HG02763 (cell line): ENCODE measurements at regions not wholly inside any gene's neighbourhood (a gene's known extent, or its start where the extent isn't known, plus 50 kb on each side); places are given as distances from the start of the nearest gene placed in this dataset.

ENCODE experiments used
- ATAC-seq: cut with Tn5 transposase; IDR thresholded peaks from one replicate; pipeline ENCODE4 v1.9.1; 2021; ENCODE audit warnings: mild to moderate bottlenecking, moderate library complexity; ENCODE audit not compliant: unreplicated experiment

DNA sequence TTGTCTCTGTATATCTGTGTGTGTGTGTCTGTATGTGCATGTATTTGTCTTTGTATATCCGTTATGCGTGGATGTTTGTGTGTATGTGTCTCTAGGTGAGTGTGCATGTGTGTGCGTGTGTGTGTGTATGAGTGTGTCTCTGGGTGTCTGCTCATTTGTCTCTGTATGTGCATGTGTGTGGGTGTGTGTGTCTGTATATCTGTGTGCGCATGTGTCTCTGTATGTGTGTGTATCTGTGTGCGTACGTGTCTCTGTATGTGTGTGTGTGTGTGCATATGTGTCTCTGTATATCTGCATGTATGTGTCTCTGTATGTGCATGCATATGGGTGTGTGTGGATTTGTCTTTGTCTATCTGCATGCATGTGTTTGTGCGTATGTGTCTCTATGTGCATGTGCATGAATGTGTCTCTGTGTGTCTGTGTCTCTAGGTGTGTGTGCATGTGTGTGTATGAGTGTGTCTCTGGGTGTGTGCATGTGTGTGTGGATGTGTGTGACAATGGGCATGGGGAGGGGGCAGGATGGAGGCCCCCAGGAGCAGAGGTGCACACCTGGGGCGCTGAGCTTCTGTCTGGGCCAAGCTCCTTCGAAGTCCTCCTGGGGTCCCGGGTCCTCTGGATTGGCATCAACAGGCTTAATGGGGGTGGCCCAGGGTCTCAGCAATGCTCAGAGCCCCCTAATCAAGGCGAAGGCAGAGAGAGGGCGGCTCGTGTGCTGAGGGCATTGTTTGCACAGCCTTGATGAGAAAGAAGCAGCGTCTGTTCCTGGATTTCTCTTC lies 373.4 kb upstream of the IRX4 start:
- ATAC-seq = no peak

DNA sequence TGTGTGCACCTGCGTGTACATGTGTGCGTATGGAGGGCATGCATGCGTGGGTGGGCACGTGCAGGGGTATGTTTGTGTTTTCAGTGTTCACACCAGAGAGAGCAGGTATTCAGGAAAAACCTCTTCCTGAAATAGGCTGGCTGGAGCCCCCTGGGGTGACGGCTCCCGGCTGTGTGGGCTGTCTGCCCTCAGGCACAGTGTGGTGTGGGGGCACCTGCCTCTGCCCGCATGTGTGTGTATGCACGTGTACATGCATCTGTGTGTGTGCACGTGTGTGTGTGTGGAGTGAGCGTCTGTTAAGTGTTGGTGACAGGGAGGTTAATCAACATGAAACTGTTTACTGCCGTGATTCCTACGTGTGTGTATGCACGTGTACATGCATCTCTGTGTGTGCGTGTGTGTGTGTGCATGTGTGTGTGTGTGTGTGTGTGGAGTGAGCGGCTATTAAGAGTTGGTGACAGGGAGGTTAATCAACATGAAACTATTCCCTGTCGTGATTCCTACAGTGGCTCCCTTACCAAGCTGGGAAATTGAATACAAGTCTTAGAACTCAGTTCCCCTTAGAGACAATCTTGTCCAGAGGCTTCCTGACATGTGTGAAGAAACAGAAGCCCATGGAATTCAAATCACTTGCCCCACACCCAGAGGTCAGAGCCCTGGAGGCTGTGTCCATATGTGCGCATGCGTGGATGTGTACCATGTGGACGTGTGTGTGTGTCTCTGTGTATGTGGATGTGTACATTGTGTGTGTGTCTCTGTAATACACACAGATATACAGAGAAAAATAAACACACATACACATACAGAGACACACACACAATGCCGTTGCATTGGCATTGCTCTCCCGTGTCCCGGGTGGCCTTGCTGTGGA lies 372.4 kb upstream of the IRX4 start:
- ATAC-seq = no peak

DNA sequence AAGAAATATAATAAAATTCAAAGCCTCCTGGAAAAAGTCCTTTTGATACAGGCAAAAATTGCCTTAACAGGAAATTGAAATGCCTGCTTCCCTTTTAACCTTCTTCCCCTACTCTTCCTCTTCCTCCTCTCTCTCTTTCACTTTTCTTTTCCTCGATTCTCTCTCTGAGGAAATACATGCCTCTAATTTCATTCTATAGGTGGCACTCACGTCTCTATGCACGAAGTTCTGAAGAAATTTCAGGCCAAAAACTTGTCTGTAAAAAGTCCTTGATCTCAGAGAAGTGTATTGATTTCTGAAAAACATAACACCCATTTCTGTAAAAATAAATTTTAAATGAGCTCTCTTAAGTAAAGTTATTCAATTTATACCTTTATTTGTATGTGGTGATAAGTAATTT lies 371.7 kb upstream of the IRX4 start:
- no peak for ATAC-seq

DNA sequence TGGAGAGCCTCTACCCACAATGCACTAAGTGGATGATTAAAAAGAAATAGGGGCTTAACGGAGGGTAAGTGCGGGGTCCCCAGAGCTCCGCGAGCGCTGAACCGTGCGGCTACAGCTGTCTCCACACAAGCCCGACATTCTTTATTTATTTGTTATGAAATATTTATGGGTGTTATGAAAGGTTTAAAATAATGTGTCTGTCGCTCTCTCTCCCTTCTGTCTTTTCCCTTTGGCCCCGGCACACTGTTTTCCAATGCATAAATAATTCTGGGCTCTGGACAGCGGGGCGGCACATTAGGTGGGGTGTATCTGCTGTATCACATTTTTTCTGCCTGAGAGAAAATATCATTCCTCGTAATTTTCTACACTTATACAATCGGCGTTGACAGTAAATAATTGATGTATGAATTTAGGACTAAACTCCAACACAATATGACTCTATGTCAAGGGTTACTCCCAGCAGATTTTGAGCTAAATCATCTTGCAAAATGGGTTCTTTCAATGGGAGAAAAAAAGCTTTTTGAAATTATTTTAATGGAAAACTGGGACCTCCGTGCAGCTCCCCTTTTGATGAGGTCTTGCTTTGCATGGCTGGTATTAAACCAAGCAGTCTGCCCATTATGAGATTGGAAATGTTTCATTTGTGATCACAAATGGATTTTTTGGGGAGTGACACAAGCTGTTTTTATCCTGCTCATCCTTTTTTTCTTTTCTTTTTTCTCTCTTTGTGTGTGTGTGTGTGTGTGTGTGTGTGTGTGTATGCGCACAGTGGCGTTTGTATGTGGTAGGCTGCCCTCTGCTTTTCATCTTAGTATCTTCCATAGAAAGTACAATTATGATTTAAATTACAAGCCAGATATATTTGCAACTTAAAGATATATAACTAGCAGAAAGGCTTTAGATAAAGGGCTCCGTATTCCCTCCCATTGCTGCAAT lies 370.6 kb upstream of the IRX4 start:
- no peak for ATAC-seq

DNA sequence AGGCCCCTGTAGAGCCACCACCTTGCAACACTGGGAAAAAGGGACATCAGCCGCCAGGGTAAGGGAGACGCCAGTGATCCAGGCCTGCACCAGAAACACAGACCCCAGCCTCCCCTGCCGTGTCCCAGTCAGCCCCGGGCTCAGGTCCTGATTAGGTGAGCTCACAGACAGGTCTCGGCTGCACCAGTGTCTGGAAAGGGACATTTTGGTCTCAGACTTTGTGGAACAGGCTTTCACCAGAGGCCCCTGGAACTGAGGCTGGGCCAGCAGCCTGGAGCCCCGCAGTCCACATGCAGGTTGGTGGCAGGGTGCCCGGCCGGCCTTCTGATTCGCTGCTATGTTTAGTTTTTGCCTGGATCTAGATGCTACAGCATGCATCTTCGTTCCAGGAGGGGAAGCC lies 369.0 kb upstream of the IRX4 start:
- ATAC-seq = no peak

DNA sequence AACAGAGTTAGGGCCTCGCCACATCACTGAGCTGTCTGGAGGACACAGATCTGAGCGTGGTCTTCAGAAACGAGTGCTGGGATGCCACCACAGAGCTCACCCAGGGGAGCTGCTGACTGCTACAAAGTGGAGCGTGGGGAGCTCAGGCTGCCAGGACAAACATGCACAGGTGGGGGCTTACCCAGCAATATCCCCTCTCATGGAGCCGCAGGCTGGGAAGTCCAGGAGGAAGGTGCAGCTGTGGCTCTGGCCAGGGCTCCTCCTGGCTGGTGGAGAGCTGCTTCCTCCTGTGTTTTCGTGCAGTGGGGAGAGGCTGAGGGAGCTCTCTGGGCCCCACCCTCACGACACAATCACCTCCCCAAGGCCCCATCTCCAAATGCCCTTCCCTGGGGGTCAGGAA lies 368.6 kb upstream of the IRX4 start:
- no peak for ATAC-seq

DNA sequence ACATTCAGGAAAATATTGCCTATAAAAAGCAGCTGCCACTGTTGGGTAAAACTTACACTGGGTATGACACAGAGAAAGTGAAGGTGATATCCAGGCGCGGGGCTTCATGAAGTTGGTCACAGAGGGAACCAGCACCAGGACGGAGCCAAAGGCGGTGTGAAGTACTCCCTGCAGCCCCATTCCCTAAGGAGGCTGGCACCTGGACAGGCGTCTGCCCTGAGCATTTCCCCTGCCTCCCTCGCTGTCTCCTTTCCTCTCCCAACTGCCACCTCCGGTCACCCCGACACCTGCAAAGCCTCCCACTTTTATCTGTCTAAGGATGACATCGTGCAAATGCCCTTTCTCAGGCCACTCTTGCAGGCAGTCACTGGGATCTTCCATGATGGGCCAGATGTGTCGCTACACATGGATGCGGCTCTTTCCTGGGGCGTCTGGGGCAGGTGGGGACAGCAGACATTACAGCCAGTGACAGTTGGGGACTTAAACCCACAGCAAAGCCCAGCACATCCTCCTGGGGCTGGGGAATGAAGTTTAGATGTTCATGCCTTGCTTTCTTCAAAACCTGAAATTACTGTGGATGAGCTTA lies 367.7 kb upstream of the IRX4 start:
- no peak for ATAC-seq

DNA sequence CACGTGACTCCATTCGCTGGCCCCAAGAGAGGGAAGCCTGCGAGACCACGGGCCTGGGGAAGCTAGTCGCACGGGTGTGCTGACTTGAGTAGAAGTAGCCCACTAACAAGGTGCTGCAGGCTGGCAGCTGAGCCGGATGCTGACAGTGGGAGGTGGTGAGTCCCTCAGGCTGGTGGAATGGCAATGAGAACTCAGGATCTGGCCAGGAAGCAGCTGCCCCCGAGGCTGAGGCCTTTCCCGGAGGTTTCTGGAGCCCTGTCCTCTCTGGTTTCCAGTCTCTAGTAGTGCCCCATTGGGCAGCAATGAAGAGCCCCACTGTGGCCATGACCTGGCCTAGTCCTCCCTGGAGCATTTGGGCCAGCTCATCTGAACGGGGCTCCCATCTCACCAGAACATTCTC lies 366.7 kb upstream of the IRX4 start:
- no peak for ATAC-seq

DNA sequence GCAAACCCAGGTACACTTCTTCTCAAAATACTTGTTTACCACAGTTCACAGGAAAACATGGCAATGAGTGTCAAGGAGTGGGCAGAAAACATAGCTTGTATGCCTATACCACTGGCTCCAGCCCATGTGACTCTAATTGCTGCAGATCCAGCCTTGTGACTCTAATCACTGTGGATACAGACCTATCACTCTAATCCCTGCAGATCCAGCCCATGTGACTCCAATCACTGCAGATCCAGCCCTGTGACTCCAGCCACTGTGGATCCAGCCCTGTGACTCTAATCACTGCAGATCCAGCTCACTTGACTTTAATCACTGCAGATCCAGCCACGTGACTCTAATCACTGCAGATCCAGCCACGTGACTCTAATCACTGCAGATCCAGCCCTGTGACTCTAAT lies 366.3 kb upstream of the IRX4 start:
- ATAC-seq = no peak

DNA sequence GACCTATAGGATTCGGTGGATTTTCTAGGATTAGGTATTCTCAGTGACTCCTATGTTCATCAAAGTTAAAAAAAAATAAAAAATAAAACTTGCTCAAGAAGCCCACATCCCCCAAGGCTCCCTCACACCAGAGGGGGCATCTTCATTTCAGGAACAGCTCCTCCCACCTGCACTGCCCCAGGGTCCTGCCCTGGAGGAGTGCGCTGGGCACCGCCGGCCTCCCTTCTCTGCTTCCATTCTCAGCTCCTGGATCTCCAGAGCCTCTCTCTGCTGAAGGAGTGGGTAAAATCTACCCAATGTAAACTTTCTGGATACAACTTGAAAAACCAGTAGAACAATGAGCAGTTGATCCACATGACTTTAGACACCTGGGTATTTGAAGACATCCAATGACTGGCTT lies 359.8 kb upstream of the IRX4 start:
- ATAC-seq = no peak

DNA sequence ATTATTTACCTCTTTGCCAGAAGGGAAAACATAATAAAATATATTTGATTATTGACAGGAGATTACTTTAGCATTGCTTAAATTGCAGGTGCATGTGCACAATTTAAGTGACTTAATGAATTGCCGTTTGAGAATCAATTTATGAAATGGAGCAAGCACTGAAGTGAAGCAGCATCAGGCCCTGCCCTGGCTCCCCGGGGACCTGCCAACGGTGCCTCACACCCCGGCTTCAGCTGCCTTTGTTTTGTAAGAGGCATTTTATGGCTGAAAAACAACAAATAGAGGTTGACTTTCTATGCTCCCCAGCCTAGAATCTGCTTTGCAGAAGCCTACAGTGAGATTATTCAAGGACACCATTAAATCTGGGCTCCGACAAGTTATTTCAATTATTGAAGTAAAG lies 359.1 kb upstream of the IRX4 start:
- no peak for ATAC-seq

DNA sequence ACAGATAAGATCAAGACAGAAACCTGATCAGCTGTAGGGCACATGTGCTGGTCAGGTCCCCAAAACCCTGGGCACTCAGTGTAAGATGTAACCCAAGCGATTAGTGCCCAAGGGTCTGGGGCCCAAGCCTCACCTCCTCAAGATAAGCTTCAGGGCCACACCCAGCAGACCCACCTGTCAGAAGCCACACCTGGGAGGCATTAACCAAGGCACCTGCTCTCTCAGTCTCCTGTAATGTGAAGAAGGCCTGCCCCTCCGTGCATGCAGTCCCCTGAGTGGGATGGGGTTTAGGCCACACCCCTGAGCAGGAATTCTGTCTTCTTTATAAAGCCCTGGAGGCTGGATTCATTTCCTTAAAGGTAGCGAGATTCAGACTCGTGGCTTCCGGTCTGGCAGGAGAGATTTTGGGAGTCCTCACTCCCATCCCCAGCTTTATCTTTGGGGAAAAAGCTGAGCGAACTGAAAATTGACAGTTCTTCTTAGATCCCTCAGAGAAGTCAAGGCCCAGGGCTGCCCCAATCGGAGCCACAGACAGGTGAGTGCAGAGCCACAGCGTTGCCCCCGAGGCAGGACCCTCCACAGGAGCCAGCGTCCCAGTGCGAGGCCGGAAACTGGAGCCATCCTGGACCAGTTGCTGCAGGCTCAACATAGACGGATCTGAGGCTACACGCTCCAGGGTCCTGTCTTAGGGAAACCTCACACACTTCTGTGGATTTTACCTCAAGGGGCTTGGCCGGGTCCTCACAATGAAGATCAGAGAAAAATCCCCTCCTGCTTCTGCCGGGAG lies 357.6 kb upstream of the IRX4 start:
- ATAC-seq = no peak

DNA sequence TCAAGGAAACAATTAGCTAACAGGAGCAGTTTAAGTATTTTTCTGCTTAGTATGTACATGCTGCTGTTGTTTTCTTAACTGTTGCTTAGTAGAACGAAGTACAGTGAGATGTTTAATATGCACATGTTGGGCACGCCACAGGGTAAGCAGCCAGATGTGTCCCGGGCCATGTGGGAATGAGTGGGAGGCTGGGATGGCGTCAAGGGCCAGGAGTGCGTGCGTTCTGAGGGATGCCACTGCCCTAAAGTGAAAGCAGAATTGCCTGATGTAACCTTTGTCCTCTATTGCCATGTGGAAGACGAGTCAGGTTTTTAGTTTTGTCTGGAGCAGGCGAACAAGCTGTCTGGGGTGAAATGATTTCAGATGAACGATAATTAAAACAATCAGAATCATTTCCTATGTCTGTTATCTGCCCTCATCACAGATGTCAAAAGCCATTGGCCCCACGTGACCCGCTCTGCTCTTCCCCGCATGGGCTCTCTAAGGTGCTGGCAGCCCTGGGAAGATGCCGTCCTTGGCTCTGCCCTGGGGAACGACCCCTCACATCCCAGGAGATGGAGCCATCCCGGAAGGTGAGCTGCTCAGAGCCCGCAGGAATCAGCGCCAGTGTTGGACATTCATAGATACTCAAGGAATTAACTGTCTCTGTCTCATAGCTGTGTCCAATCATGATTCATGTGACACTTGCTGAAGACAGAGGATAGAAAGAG lies 356.6 kb upstream of the IRX4 start:
- ATAC-seq = no peak

DNA sequence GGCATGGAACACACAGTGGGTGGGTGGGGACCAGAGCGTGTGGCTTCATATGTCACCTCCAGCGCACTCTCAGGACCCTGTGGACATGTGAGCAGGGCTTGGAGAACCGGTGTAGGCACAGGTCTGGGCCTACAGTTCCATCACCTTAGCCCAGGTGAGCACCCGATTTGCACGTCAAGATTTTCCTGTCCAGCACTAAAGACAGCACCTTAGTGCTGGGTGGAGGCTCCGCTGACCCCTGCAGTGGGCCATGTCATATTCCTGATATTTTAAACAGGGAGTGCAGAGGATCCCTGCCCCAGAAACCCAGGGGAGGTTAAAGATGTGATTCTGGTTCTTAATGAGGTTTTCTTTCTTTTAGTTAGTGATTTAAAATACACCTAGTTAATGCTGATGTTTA lies 356.0 kb upstream of the IRX4 start:
- ATAC-seq = no peak

DNA sequence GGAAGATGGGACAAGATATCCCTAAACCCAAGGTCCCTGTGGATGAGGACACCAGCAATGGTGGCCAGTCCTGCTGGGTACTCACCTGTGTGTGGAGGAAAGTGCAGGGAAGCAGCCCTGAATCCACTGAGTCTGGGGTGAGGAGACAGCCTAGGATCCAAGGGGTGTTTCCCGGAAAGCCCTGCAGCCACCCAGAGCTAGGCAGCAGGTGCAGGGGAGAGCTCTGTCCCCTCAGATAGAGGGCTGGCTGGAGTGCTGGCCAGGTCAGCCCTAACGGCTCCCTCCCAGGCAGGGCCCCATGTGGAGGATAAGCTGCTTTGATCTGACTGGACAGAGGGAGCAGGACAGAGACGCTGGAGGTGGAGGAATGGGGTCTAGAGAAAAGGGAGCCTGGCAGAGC lies 344.7 kb upstream of the IRX4 start:
- ATAC-seq = no peak

DNA sequence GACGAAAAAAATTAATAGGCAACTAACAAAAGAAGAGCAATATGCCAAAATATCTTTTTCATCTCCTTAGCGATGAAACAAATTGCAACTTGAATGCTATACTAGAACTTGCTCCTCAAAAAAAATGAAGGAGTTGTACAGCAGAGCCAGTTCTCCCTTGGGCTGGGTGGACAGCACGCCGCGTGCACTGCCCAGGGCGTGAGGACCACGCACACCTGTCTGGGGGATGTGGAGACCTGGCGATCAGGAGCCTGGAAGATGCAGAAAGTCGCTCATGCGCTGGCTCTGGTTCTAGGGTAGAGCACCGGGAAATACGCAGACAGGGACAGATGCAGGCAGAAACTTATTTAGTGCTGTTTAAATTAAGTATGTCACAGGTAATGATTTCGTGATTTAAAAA lies 342.0 kb upstream of the IRX4 start:
- ATAC-seq = no peak

DNA sequence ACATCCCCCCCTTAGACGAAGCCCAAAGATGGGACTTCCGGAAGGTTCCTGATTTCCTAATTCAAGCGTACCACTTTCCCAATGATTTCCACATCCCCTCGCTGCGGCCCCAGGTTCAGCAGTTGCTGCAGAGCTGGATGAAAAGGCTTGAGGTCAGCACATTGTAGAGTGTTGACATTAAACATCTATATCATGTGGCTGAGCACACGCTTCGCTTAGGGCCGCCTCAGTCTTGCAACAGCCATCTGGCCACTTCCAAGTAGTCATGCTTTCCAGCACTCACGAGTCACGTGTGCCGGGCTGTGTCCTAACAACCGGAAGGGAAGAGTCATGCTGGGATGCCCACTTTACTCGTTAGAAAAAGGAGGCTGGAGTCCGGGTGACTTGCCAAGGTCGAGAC lies 340.6 kb upstream of the IRX4 start:
- no peak for ATAC-seq

DNA sequence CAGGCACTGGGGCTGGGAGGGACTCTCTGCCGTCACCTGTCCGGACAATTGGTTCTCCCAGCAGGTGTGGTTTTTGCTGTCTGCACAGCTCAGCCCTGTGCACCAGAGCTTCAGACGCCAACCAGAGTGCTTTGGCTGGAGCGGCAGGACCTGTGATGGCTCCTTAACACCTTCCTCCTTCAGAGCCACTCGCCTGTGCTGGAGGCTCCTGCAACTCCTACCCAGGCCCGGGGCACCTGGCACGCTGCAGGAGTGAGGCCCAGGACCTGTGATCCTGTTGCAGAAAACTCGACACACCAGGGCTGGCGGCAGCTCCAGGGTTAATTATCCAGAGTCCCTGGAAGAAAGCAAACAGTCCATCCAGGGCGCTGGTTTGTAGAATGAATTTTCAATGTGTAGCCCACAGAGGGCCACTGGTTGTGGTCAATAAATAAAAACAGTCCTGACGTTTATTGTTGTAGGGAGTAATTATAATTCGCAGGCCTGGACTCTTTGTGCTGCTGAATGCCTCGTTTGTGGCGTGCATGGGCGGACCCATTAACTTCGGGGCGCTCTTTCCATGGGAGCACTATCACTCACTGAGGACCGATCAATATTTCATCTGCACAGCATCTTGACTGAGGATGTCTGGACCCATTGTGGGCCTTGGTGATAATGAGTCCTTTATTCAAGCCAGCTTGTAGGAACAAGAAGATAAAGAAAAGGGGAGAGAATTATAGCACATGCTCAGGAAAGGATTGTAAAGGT lies 339.7 kb upstream of the IRX4 start:
- ATAC-seq = no peak

DNA sequence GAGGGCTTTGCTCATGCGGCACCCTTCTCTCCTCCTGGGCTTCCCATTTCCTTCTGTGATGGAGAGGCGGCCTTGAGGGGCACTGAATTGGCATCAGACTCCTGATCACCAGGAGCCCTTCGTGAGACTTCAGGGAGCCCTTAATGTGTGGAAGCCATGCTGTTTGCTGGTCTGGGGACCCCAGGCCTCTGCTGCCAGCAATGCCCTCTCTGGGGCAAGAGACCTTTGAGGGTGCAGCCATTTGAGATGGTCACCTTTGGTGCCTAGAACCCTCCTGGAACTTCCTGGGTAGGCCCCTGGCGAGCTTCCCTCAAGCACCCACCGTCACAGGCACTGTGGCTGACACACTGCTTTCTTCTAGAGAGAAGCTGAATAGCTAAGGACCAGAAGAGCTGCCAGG lies 338.7 kb upstream of the IRX4 start:
- no peak for ATAC-seq
